ENCODE measurements at regions not wholly inside any gene's neighbourhood (a gene's known extent, or its start where the extent isn't known, plus 50 kb on each side); places are given as distances from the start of the nearest gene placed in this dataset.

DNA sequence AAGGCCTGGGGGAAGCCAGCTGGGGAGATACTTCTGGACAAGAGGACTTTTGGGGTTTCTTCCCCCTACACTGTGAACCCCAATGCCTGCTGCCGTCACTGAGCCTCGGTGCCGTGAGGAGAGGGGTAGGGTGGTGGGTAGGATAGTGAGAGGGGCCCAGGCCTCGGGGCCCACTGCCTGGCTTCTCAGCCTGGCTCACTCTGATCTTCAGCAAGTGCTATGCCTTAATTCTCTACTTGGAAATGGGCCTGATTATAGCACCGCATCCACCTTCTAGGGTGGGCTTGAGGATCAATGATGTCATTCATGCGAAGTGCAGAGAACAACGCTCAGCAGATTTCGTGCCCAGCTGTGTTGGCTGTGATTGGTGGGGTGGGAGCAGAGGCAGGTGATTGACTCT, 76.7 kb upstream of the NECTIN1 start:
- no CpG with 5 or more reads among the region's 8 CpGs for WGBS, 2 experiments (ENCODE audit: extremely low coverage in 2 of 2, insufficient read length in 1 of 2)

More for the DNA sequence above, 76.7 kb upstream of the NECTIN1 start:
- H3K27ac ChIP-seq (ENCODE audit: insufficient read depth, low read length): no peak overlapping the region
- ChIA-PET CTCF (no interaction called here), POLR2A (ENCODE audit: unreplicated experiment) (no interaction called here)
- H4K8ac ChIP-seq (ENCODE audit: low read depth in 2 of 2, low read length in 2 of 2): no peak overlapping the region
- no peak overlapping the region for H2BK15ac ChIP-seq (ENCODE audit: low read depth, low read length)
- in situ Hi-C loops (cut with MboI; ENCODE audit: low sequenced_read_pairs): no loop called here
- H3K9me1 ChIP-seq (ENCODE audit: insufficient read depth, low read length): no peaks in the 10 kb centered on the region
- ATAC-seq (ENCODE audit: low read depth) (no peak), DNase-seq (no peak)
- H4K91ac ChIP-seq (ENCODE audit: insufficient read depth, low read depth, low read length): no peak overlapping the region
- no peak overlapping the region for H2BK5ac ChIP-seq (ENCODE audit: low read depth, low read length, poor library complexity, severe bottlenecking)
- H3K56ac ChIP-seq (ENCODE audit: extremely low read depth, insufficient read depth, low read length): no peak overlapping the region
- H3K9me3 ChIP-seq (ENCODE audit: control insufficient read depth, insufficient read depth, low read length): no peaks in the 10 kb centered on the region
- no TSS peak for BruUV-seq (replicated peaks)
- H3K4me3 ChIP-seq (ENCODE audit: insufficient read depth, low read depth, low read length): no peak overlapping the region
- no peak overlapping the region for H2BK120ac ChIP-seq (ENCODE audit: low read depth, low read length)
- no peaks in the 10 kb centered on the region for H3K36me3 ChIP-seq (ENCODE audit: control insufficient read depth, insufficient read depth, low read length)
- H2AK9ac ChIP-seq (replicated peaks; ENCODE audit: low read depth, low read length, poor library complexity): no peak overlapping the region
- H4K5ac ChIP-seq (ENCODE audit: low read depth, low read length): no peak overlapping the region
- no peak overlapping the region for H3K18ac ChIP-seq (ENCODE audit: low read depth, low read length)
- no peaks in the 10 kb centered on the region for H3K4me1 ChIP-seq (ENCODE audit: control insufficient read depth, insufficient read depth, low read length)
- dilution Hi-C loops (cut with HindIII; ENCODE audit: low sequenced_read_pairs, unreplicated experiment): no loop called here
- no peak overlapping the region for H3K23ac ChIP-seq (ENCODE audit: low read depth, low read length)
- no peak overlapping the region for H3K9ac ChIP-seq (ENCODE audit: low read depth, low read length)
- intact Hi-C loops (cut with micrococcal nuclease): no loop called here
- no peak overlapping the region for H3K4me2 ChIP-seq (ENCODE audit: low read depth, low read length)
- H3K27me3 ChIP-seq (ENCODE audit: control insufficient read depth, insufficient read depth, low read length): peaks cover 34% of the 10 kb centered on the region
- H4K20me1 ChIP-seq (ENCODE audit: insufficient read depth, low read length): no peaks in the 10 kb centered on the region
- no peak overlapping the region for H2AFZ ChIP-seq (replicated peaks; ENCODE audit: low read length, poor library complexity)
- no peak overlapping the region for H3K4ac ChIP-seq (ENCODE audit: low read depth, low read length)
- H3K14ac ChIP-seq (replicated peaks; ENCODE audit: low read depth, low read length): no peak overlapping the region
- no peaks in the 10 kb centered on the region for H3K79me1 ChIP-seq (ENCODE audit: low read depth in 1 of 2, low read length in 2 of 2)
- H2BK20ac ChIP-seq (ENCODE audit: low read depth, low read length): no peak overlapping the region
- no peak for TF ChIP-seq BHLHE40 (IDR thresholded peaks at IDR 0.05; ENCODE audit: low read depth, low read length)
- TF ChIP-seq MAZ (IDR thresholded peaks at IDR 0.05; ENCODE audit: borderline replicate concordance, low read depth, low read length): no peak
- TF ChIP-seq MAFK (IDR thresholded peaks at IDR 0.05; ENCODE audit: low read depth, low read length): no peak
- TF ChIP-seq CHD1 (IDR thresholded peaks at IDR 0.05; ENCODE audit: low read depth, low read length): no peak
- no peak for TF ChIP-seq FOS (IDR thresholded peaks at IDR 0.05; ENCODE audit: low read depth, low read length)
- no peak overlapping the region for H2AK5ac ChIP-seq (ENCODE audit: low read depth, low read length)

Data from IMR-90 (cell line).